ENCODE measurements at regions not wholly inside any gene's neighbourhood (a gene's known extent, or its start where the extent isn't known, plus 50 kb on each side); places are given as distances from the start of the nearest gene placed in this dataset.

GRCh38 chr3:72549761-72550581, 298.3 kb downstream of the SHQ1 start:
- Histone ChIP-seq H3K36me3 (ENCODE audit: control insufficient read depth, insufficient read depth, low read length) (no peaks in the 10 kb centered on the region), H3K27me3 (ENCODE audit: control insufficient read depth, insufficient read depth, low read length) (no peaks in the 10 kb centered on the region), H3K4me3 (ENCODE audit: low read depth, low read length) (no peak overlapping the region)
- TF ChIP-seq CTCF (IDR thresholded peaks at IDR 0.05; ENCODE audit: insufficient read depth, low read length, poor library complexity, severe bottlenecking): no peak
- DNase-seq (ENCODE audit: low read depth): no peak

DNA sequence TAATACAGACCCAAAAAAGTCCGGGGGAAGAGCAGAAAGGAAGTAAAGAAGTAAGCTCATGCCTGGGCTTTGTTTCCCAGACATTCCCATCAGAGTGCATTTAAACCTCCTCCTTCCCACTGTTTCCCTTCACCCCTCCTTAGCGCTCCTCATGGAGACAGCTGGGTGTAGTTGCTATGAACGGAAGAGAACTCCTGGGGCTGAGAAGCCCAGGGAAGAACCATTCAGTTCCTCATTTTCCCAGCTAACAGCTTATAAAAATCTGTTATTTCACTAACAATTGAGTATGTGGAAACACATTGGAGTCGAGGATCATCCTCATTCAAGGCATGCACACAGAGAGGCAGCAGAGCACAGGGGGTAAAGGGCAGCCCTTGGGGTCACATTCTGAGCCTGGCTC, 299.3 kb downstream of the SHQ1 start:
- no peak for TF ChIP-seq CTCF (IDR thresholded peaks at IDR 0.05; ENCODE audit: insufficient read depth, low read length, poor library complexity, severe bottlenecking)
- no peak for DNase-seq (ENCODE audit: low read depth)
- no peaks in the 10 kb centered on the region for H3K36me3 ChIP-seq (ENCODE audit: control insufficient read depth, insufficient read depth, low read length)
- H3K27me3 ChIP-seq (ENCODE audit: control insufficient read depth, insufficient read depth, low read length): no peaks in the 10 kb centered on the region
- no peak overlapping the region for H3K4me3 ChIP-seq (ENCODE audit: low read depth, low read length)

- H3K4me3 ChIP-seq (ENCODE audit: low read depth, low read length): no peak overlapping the region
- TF ChIP-seq CTCF (IDR thresholded peaks at IDR 0.05; ENCODE audit: insufficient read depth, low read length, poor library complexity, severe bottlenecking): no peak
- DNase-seq (ENCODE audit: low read depth): no peak
These were observed 299.8 kb downstream of the SHQ1 start for GRCh38 chr3:72548461-72548860.

DNA sequence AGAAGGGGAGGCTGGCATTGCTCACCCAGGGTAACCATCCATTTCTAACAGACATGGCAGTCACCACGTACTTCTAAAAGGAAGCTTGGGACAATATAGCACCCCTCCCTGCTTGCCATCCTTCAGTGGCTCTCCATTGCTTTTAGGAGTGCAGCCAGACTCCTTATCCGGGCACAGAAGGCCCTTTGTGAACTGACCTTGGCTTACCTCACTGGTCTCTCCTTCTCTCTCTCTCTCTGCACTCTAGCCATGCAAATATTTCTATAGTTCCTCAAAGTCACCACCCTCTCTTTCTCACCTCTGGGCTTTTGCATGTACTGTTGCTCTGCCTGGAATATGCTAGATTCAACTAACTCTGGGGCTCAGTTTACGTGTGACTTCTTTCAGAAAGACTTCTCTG, 301.1 kb downstream of the SHQ1 start:
- Histone ChIP-seq H3K36me3 (ENCODE audit: control insufficient read depth, insufficient read depth, low read length) (no peaks in the 10 kb centered on the region), H3K27me3 (ENCODE audit: control insufficient read depth, insufficient read depth, low read length) (no peaks in the 10 kb centered on the region), H3K4me3 (ENCODE audit: low read depth, low read length) (no peak overlapping the region)
- no peak for DNase-seq (ENCODE audit: low read depth)
- TF ChIP-seq CTCF (IDR thresholded peaks at IDR 0.05; ENCODE audit: insufficient read depth, low read length, poor library complexity, severe bottlenecking): no peak

More at GRCh38 chr3:72548461-72548860, 299.8 kb downstream of the SHQ1 start:
- no peaks in the 10 kb centered on the region for H3K36me3 ChIP-seq (ENCODE audit: control insufficient read depth, insufficient read depth, low read length)
- no peaks in the 10 kb centered on the region for H3K27me3 ChIP-seq (ENCODE audit: control insufficient read depth, insufficient read depth, low read length)

GRCh38 chr3:72544239-72544638, 304.0 kb downstream of the SHQ1 start:
- Histone ChIP-seq H3K4me3 (ENCODE audit: low read depth, low read length) (no peak overlapping the region), H3K36me3 (ENCODE audit: control insufficient read depth, insufficient read depth, low read length) (no peaks in the 10 kb centered on the region), H3K27me3 (ENCODE audit: control insufficient read depth, insufficient read depth, low read length) (no peaks in the 10 kb centered on the region)
- no peak for TF ChIP-seq CTCF (IDR thresholded peaks at IDR 0.05; ENCODE audit: insufficient read depth, low read length, poor library complexity, severe bottlenecking)
- DNase-seq (ENCODE audit: low read depth): no peak

DNA sequence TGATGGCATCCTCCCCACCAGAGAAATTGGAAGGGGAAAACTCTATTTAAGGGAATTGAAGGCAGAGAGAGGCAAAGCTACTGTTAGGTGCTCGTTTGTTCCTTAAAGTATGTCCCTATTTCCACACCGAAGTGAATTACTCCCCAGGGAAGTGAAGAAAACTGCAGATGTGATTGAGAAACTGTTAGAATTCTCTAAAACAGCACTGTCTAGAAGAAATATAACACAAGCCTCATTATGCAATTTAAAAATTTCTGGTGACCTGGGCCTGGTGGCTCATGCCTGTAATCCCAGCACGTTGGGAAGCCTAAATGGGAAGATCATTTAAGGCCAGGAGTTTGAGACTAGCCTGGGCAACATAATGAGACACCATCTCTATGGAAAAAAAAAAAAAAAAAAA, 305.0 kb downstream of the SHQ1 start:
- Histone ChIP-seq H3K36me3 (ENCODE audit: control insufficient read depth, insufficient read depth, low read length) (no peaks in the 10 kb centered on the region), H3K4me3 (ENCODE audit: low read depth, low read length) (no peak overlapping the region), H3K27me3 (ENCODE audit: control insufficient read depth, insufficient read depth, low read length) (no peaks in the 10 kb centered on the region)
- no peak for TF ChIP-seq CTCF (IDR thresholded peaks at IDR 0.05; ENCODE audit: insufficient read depth, low read length, poor library complexity, severe bottlenecking)
- DNase-seq (ENCODE audit: low read depth): no peak

Measured in kidney epithelial cell (primary cell).